Lower lobe of right lung (tissue), 2 donors: ENCODE measurements at regions not wholly inside any gene's neighbourhood (a gene's known extent, or its start where the extent isn't known, plus 50 kb on each side); places are given as distances from the start of the nearest gene placed in this dataset.

Experiments used
- ATAC-seq, 2 donors: fragments of 200-7000 bp; cut with Tn5 transposase; one replicate each; pipeline ENCODE4 v1.9.1; 2020 to 2022; ENCODE audit warnings: mild to moderate bottlenecking in 2 of 2, moderate library complexity in 2 of 2
- DNase-seq: peaks from one replicate; pipeline ENCODE4 v3.0.0-alpha.2; 2020
- H3K27ac ChIP-seq: fragments of 200-600 bp; one replicate; pipeline ENCODE4 v1.8.0; 2022
- H3K27me3 ChIP-seq: fragments of 200-600 bp; one replicate; pipeline ENCODE4 v1.8.0; 2022; ENCODE audit warnings: low read depth
- H3K36me3 ChIP-seq: fragments of 200-600 bp; one replicate; pipeline ENCODE4 v1.8.0; 2022; ENCODE audit warnings: mild to moderate bottlenecking
- H3K4me1 ChIP-seq: fragments of 200-600 bp; one replicate; pipeline ENCODE4 v1.8.0; 2022
- H3K4me3 ChIP-seq: fragments of 200-600 bp; one replicate; pipeline ENCODE4 v1.8.0; 2022; ENCODE audit warnings: mild to moderate bottlenecking
- H3K9me3 ChIP-seq: fragments of 200-600 bp; one replicate; pipeline ENCODE4 v1.8.0; 2022
- intact Hi-C: fragments of 100-400 bp; cut with DNase I; formaldehyde crosslinking; loops from one replicate; pipeline ENCODE4 v1.11.0; 2022
- TF ChIP-seq, protein P1 (sequence below): fragments of 200-600 bp; IDR thresholded peaks from one replicate; pipeline ENCODE4 v1.8.0; 2022; ENCODE audit warnings: antibody characterized with exemption, mild to moderate bottlenecking
- donor health status: DM: no; HTN: yes; CAD: no; lungs with severe emphysema.

GRCh38 chr4:153071958-153072598 lies 132.2 kb upstream of the TRIM2 start:
- DNase-seq (no peak), ATAC-seq (no peak)
- intact Hi-C loops = no loop called here
- TF ChIP-seq, protein P1, sequence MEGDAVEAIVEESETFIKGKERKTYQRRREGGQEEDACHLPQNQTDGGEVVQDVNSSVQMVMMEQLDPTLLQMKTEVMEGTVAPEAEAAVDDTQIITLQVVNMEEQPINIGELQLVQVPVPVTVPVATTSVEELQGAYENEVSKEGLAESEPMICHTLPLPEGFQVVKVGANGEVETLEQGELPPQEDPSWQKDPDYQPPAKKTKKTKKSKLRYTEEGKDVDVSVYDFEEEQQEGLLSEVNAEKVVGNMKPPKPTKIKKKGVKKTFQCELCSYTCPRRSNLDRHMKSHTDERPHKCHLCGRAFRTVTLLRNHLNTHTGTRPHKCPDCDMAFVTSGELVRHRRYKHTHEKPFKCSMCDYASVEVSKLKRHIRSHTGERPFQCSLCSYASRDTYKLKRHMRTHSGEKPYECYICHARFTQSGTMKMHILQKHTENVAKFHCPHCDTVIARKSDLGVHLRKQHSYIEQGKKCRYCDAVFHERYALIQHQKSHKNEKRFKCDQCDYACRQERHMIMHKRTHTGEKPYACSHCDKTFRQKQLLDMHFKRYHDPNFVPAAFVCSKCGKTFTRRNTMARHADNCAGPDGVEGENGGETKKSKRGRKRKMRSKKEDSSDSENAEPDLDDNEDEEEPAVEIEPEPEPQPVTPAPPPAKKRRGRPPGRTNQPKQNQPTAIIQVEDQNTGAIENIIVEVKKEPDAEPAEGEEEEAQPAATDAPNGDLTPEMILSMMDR = no peak
- no peaks in the 10 kb centered on the region for H3K27me3 ChIP-seq
- no peak overlapping the region for H3K27ac ChIP-seq
- H3K9me3 ChIP-seq = no peaks in the 10 kb centered on the region
- H3K4me1 ChIP-seq = no peaks in the 10 kb centered on the region
- H3K36me3 ChIP-seq = no peaks in the 10 kb centered on the region
- no peak overlapping the region for H3K4me3 ChIP-seq

DNA sequence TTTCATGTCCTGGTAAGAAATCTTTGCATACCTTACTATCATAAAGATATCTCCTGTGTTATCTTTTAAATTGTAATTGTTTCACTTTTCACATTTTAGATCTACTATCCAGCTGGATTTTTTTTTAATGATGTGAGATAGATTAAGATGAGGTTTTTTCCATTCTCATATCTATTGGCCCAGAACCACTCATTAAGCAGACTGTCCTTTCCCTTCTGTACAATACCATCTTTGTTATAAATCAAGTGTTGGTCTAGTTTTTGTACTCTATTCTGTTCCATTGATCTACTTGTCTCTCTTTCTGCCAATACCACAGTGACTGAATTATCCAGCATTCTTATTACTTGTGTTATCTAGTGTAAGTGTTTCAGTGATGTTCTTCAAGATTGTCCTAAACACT lies 131.6 kb upstream of the TRIM2 start:
- no peak for DNase-seq

DNA sequence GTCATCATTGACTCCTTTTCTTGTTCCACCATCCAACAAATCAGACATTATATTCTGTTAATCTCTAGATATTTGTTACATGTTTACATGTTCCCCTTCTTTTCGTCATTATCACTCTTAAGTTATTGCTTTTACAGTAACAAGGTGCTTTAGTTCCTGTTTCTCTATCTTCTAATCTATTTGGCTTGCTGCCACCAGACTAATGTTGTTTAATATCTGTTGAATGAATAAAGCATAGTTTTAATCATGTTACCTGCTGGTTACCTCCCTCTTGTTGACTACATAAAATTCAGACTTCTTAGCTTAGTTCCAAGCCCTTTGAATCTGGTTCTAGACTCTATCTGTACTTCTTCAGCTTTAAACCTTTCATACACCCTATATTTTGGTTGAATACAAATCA lies 129.8 kb upstream of the TRIM2 start:
- H3K27ac ChIP-seq = no peak overlapping the region
- H3K36me3 ChIP-seq = no peaks in the 10 kb centered on the region
- DNase-seq (no peak), ATAC-seq (no peak)
- intact Hi-C loops = no loop called here
- H3K4me3 ChIP-seq = no peak overlapping the region
- no peaks in the 10 kb centered on the region for H3K27me3 ChIP-seq
- TF ChIP-seq, protein P1 = no peak
- no peaks in the 10 kb centered on the region for H3K9me3 ChIP-seq
- H3K4me1 ChIP-seq = no peaks in the 10 kb centered on the region

More for the DNA sequence above, 131.6 kb upstream of the TRIM2 start:
- TF ChIP-seq, protein P1 = no peak
- intact Hi-C loops = no loop called here
- Histone ChIP-seq H3K27ac (no peak overlapping the region), H3K36me3 (no peaks in the 10 kb centered on the region), H3K27me3 (no peaks in the 10 kb centered on the region), H3K9me3 (no peaks in the 10 kb centered on the region), H3K4me3 (no peak overlapping the region), H3K4me1 (no peaks in the 10 kb centered on the region)
- no peak for ATAC-seq

DNA sequence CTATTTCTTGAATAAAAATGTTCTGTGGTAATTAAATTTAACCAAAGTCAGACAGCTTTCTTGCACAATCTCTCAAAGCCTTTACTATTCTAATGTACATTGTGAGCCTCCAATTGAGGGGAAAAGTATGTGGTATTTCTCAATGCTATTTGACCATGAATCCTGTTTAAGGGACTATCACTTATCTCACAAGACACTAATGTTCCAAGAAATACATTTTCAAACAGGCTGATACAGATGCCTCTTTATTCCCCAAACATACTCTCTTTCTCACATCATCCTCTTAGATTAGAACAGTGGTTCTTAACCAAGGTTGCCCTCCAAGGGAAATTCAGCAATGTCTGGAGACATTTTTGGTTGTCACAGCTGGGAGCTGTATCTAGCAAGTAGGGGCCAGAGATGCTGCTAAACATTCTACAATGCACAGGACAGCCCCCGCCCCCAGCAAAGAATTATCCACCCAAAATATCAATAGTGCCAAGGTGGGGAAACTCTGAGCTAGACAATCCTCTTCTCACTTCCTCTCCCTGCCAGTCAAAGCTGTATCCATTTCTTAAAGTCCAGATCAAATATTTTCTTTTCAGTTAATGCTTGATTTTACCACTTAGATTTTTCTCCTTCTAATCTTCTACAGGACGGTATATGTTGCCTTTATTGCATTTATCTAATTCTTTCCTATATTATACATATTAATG lies 129.2 kb upstream of the TRIM2 start:
- H3K9me3 ChIP-seq = no peaks in the 10 kb centered on the region
- no peaks in the 10 kb centered on the region for H3K4me1 ChIP-seq
- ATAC-seq = no peak
- no peak for DNase-seq
- H3K36me3 ChIP-seq = no peaks in the 10 kb centered on the region
- intact Hi-C loops = no loop called here
- no peak overlapping the region for H3K27ac ChIP-seq
- H3K4me3 ChIP-seq = no peak overlapping the region
- no peaks in the 10 kb centered on the region for H3K27me3 ChIP-seq
- TF ChIP-seq, protein P1 = no peak

- H3K27ac ChIP-seq = no peak overlapping the region
- H3K36me3 ChIP-seq = no peaks in the 10 kb centered on the region
- DNase-seq = no peak
- no peaks in the 10 kb centered on the region for H3K27me3 ChIP-seq
- H3K4me1 ChIP-seq = no peaks in the 10 kb centered on the region
- H3K4me3 ChIP-seq = no peak overlapping the region
- ATAC-seq = no peak
- TF ChIP-seq, protein P1 = no peak
- H3K9me3 ChIP-seq = no peaks in the 10 kb centered on the region
- intact Hi-C loops = no loop called here
These were observed 128.3 kb upstream of the TRIM2 start for GRCh38 chr4:153075836-153076518.
